Activated CD4-positive, alpha-beta memory T cell treated with anti-CD3 and anti-CD28 coated beads for 36 hours (primary cell): ENCODE measurements at regions not wholly inside any gene's neighbourhood (a gene's known extent, or its start where the extent isn't known, plus 50 kb on each side); places are given as distances from the start of the nearest gene placed in this dataset.
"Not testable (repeated sequence)": the region's sequence is repeated elsewhere in the genome, so short reads cannot be mapped to it uniquely, and the experiment has no call there.

Experiments used
- CTCF ChIA-PET: fragments of 350-600 bp; sonication (Branson Sonifier 250); formaldehyde crosslinking; loops from one replicate; lab custom pipeline; 2021; ENCODE audit warnings: antibody characterized with exemption, inconsistent platforms; lab: Charles Lee
- POLR2A ChIA-PET: fragments of 350-600 bp; sonication (Branson Sonifier 250); formaldehyde crosslinking; loops from one replicate; lab custom pipeline; 2021; ENCODE audit warnings: antibody characterized with exemption; lab: Charles Lee
- DNase-seq: peaks from one replicate; pipeline ENCODE4 v3.0.0-alpha.2; 2020
- H3K27ac Mint-ChIP-seq: one replicate; pipeline ENCODE4 v1.8.0; 2021; ENCODE audit warnings: mixed read lengths
- H3K27me3 Mint-ChIP-seq: one replicate; pipeline ENCODE4 v1.8.0; 2021; ENCODE audit warnings: mixed read lengths
- H3K36me3 Mint-ChIP-seq: one replicate; pipeline ENCODE4 v1.8.0; 2021; ENCODE audit warnings: mixed read lengths
- H3K4me1 Mint-ChIP-seq: one replicate; pipeline ENCODE4 v1.8.0; 2021; ENCODE audit warnings: low read depth, mixed read lengths
- H3K4me3 Mint-ChIP-seq: one replicate; pipeline ENCODE4 v1.8.0; 2021; ENCODE audit warnings: mild to moderate bottlenecking, mixed read lengths
- H3K9me3 Mint-ChIP-seq: one replicate; pipeline ENCODE4 v1.8.0; 2021; ENCODE audit warnings: mixed read lengths
- intact Hi-C: fragments of 100-400 bp; cut with micrococcal nuclease; formaldehyde crosslinking; loops from one replicate; pipeline ENCODE4 v1.15.1; 2023

GRCh38 chr4:33890841-33891240 lies 2353.5 kb downstream of the ARAP2 start:
- intact Hi-C loops, result no loop called here
- POLR2A ChIA-PET, result no interaction called here
- H3K4me3 Mint-ChIP-seq, result no peak overlapping the region
- CTCF ChIA-PET, result no interaction called here
- no peak overlapping the region for H3K27ac Mint-ChIP-seq
- H3K27me3 Mint-ChIP-seq, result no peaks in the 10 kb centered on the region
- H3K4me1 Mint-ChIP-seq, result no peaks in the 10 kb centered on the region
- DNase-seq, result no peak
- no peaks in the 10 kb centered on the region for H3K36me3 Mint-ChIP-seq
- H3K9me3 Mint-ChIP-seq, result peaks cover 24% of the 10 kb centered on the region

- H3K27me3 Mint-ChIP-seq, result no peaks in the 10 kb centered on the region
- ChIA-PET CTCF (no interaction called here), POLR2A (no interaction called here)
- no peaks in the 10 kb centered on the region for H3K4me1 Mint-ChIP-seq
- intact Hi-C loops, result no loop called here
- no peaks in the 10 kb centered on the region for H3K36me3 Mint-ChIP-seq
- no peak overlapping the region for H3K4me3 Mint-ChIP-seq
- DNase-seq, result no peak
- H3K27ac Mint-ChIP-seq, result no peak overlapping the region
- peaks cover 6% of the 10 kb centered on the region for H3K9me3 Mint-ChIP-seq
Measured at GRCh38 chr4:33911959-33912358, 2332.4 kb downstream of the ARAP2 start.

- Mint-ChIP-seq H3K4me1 (no peaks in the 10 kb centered on the region), H3K27me3 (no peaks in the 10 kb centered on the region), H3K9me3 (peaks cover 6% of the 10 kb centered on the region), H3K4me3 (no peak overlapping the region), H3K36me3 (no peaks in the 10 kb centered on the region), H3K27ac (no peak overlapping the region)
- intact Hi-C loops, result no loop called here
- ChIA-PET POLR2A (no interaction called here), CTCF (no interaction called here)
- DNase-seq, result no peak
Measured at GRCh38 chr4:33914386-33914785, 2329.9 kb downstream of the ARAP2 start.

GRCh38 chr4:33923469-33923868 lies 2320.8 kb downstream of the ARAP2 start:
- H3K4me1 Mint-ChIP-seq, result no peaks in the 10 kb centered on the region
- H3K9me3 Mint-ChIP-seq, result peaks cover 16% of the 10 kb centered on the region
- intact Hi-C loops, result no loop called here
- no peak for DNase-seq
- POLR2A ChIA-PET, result no interaction called here
- no peaks in the 10 kb centered on the region for H3K27me3 Mint-ChIP-seq
- no peak overlapping the region for H3K4me3 Mint-ChIP-seq
- H3K27ac Mint-ChIP-seq, result no peak overlapping the region
- CTCF ChIA-PET, result no interaction called here
- no peaks in the 10 kb centered on the region for H3K36me3 Mint-ChIP-seq

- H3K27ac Mint-ChIP-seq, result no peak overlapping the region
- no peaks in the 10 kb centered on the region for H3K36me3 Mint-ChIP-seq
- no peak overlapping the region for H3K4me3 Mint-ChIP-seq
- POLR2A ChIA-PET, result no interaction called here
- CTCF ChIA-PET, result no interaction called here
- H3K4me1 Mint-ChIP-seq, result no peaks in the 10 kb centered on the region
- H3K27me3 Mint-ChIP-seq, result no peaks in the 10 kb centered on the region
- peaks cover 16% of the 10 kb centered on the region for H3K9me3 Mint-ChIP-seq
- no peak for DNase-seq
- intact Hi-C loops, result no loop called here
Measured at GRCh38 chr4:33924239-33924638, 2320.1 kb downstream of the ARAP2 start.

- H3K27ac Mint-ChIP-seq, result no peak overlapping the region
- CTCF ChIA-PET, result no interaction called here
- no peak overlapping the region for H3K4me3 Mint-ChIP-seq
- POLR2A ChIA-PET, result no interaction called here
- intact Hi-C loops, result no loop called here
- H3K27me3 Mint-ChIP-seq, result no peaks in the 10 kb centered on the region
- no peak for DNase-seq
- no peaks in the 10 kb centered on the region for H3K4me1 Mint-ChIP-seq
- no peaks in the 10 kb centered on the region for H3K36me3 Mint-ChIP-seq
- peaks cover 16% of the 10 kb centered on the region for H3K9me3 Mint-ChIP-seq
Measured at GRCh38 chr4:33924811-33925210, 2319.5 kb downstream of the ARAP2 start.

- ChIA-PET POLR2A (no interaction called here), CTCF (no interaction called here)
- no peaks in the 10 kb centered on the region for H3K27me3 Mint-ChIP-seq
- no peaks in the 10 kb centered on the region for H3K4me1 Mint-ChIP-seq
- peaks cover 23% of the 10 kb centered on the region for H3K9me3 Mint-ChIP-seq
- intact Hi-C loops, result no loop called here
- H3K27ac Mint-ChIP-seq, result no peak overlapping the region
- H3K36me3 Mint-ChIP-seq, result no peaks in the 10 kb centered on the region
- DNase-seq, result no peak
- H3K4me3 Mint-ChIP-seq, result no peak overlapping the region
Measured at GRCh38 chr4:33930497-33930896, 2313.8 kb downstream of the ARAP2 start.

GRCh38 chr4:33931026-33931425 lies 2313.3 kb downstream of the ARAP2 start:
- ChIA-PET CTCF (no interaction called here), POLR2A (no interaction called here)
- no peaks in the 10 kb centered on the region for H3K4me1 Mint-ChIP-seq
- no peak for DNase-seq
- no peaks in the 10 kb centered on the region for H3K36me3 Mint-ChIP-seq
- peaks cover 23% of the 10 kb centered on the region for H3K9me3 Mint-ChIP-seq
- H3K27me3 Mint-ChIP-seq, result no peaks in the 10 kb centered on the region
- H3K4me3 Mint-ChIP-seq, result no peak overlapping the region
- intact Hi-C loops, result no loop called here
- no peak overlapping the region for H3K27ac Mint-ChIP-seq

- Mint-ChIP-seq H3K27me3 (no peaks in the 10 kb centered on the region), H3K4me3 (no peak overlapping the region), H3K27ac (no peak overlapping the region), H3K4me1 (no peaks in the 10 kb centered on the region), H3K36me3 (no peaks in the 10 kb centered on the region), H3K9me3 (peaks cover 3% of the 10 kb centered on the region)
- POLR2A ChIA-PET, result no interaction called here
- CTCF ChIA-PET, result no interaction called here
- DNase-seq, result no peak
- intact Hi-C loops, result no loop called here
Measured at GRCh38 chr4:33940281-33940680, 2304.0 kb downstream of the ARAP2 start.

GRCh38 chr4:33941854-33942253 lies 2302.5 kb downstream of the ARAP2 start:
- DNase-seq, result no peak
- Mint-ChIP-seq H3K27ac (no peak overlapping the region), H3K27me3 (no peaks in the 10 kb centered on the region), H3K4me1 (no peaks in the 10 kb centered on the region), H3K9me3 (peaks cover 3% of the 10 kb centered on the region), H3K4me3 (no peak overlapping the region), H3K36me3 (no peaks in the 10 kb centered on the region)
- intact Hi-C loops, result no loop called here
- CTCF ChIA-PET, result no interaction called here
- POLR2A ChIA-PET, result no interaction called here

GRCh38 chr4:33948921-33949320 lies 2295.4 kb downstream of the ARAP2 start:
- CTCF ChIA-PET, result no interaction called here
- DNase-seq, result no peak
- Mint-ChIP-seq H3K4me3 (no peak overlapping the region), H3K9me3 (peaks cover 5% of the 10 kb centered on the region), H3K27me3 (no peaks in the 10 kb centered on the region), H3K27ac (no peak overlapping the region), H3K36me3 (no peaks in the 10 kb centered on the region), H3K4me1 (no peaks in the 10 kb centered on the region)
- intact Hi-C loops, result no loop called here
- POLR2A ChIA-PET, result no interaction called here

- CTCF ChIA-PET, H3K27me3 Mint-ChIP-seq, H3K4me1 Mint-ChIP-seq, intact Hi-C loops, H3K4me3 Mint-ChIP-seq, H3K36me3 Mint-ChIP-seq, H3K27ac Mint-ChIP-seq, DNase-seq, POLR2A ChIA-PET: not testable (repeated sequence)
- H3K9me3 Mint-ChIP-seq, result peaks cover 21% of the 10 kb centered on the region
Measured at GRCh38 chr4:33953848-33954247, 2290.5 kb downstream of the ARAP2 start.

GRCh38 chr4:33954759-33955158 lies 2289.6 kb downstream of the ARAP2 start:
- intact Hi-C loops, result no loop called here
- H3K36me3 Mint-ChIP-seq, result no peaks in the 10 kb centered on the region
- H3K27ac Mint-ChIP-seq, result no peak overlapping the region
- H3K4me3 Mint-ChIP-seq, result no peak overlapping the region
- CTCF ChIA-PET, result no interaction called here
- H3K27me3 Mint-ChIP-seq, result no peaks in the 10 kb centered on the region
- POLR2A ChIA-PET, result no interaction called here
- DNase-seq, result no peak
- peaks cover 26% of the 10 kb centered on the region for H3K9me3 Mint-ChIP-seq
- no peaks in the 10 kb centered on the region for H3K4me1 Mint-ChIP-seq

- Mint-ChIP-seq H3K4me3 (no peak overlapping the region), H3K27ac (no peak overlapping the region), H3K4me1 (no peaks in the 10 kb centered on the region), H3K9me3 (peaks cover 21% of the 10 kb centered on the region), H3K36me3 (no peaks in the 10 kb centered on the region), H3K27me3 (no peaks in the 10 kb centered on the region)
- ChIA-PET POLR2A (no interaction called here), CTCF (interaction anchor here (0.6 kb wide), 1 partner anchor 50 kb away, joined by 4 read pairs; no protein-coding TSS in a partner anchor)
- intact Hi-C loops, result no loop called here
- no peak for DNase-seq
Measured at GRCh38 chr4:33959519-33959918, 2284.8 kb downstream of the ARAP2 start.
